HG03066 (cell line): ENCODE measurements at regions not wholly inside any gene's neighbourhood (a gene's known extent, or its start where the extent isn't known, plus 50 kb on each side); places are given as distances from the start of the nearest gene placed in this dataset.

Experiments used
- ATAC-seq: cut with Tn5 transposase; IDR thresholded peaks from one replicate; pipeline ENCODE4 v1.9.1; 2021; ENCODE audit warnings: low read depth; ENCODE audit not compliant: unreplicated experiment

DNA sequence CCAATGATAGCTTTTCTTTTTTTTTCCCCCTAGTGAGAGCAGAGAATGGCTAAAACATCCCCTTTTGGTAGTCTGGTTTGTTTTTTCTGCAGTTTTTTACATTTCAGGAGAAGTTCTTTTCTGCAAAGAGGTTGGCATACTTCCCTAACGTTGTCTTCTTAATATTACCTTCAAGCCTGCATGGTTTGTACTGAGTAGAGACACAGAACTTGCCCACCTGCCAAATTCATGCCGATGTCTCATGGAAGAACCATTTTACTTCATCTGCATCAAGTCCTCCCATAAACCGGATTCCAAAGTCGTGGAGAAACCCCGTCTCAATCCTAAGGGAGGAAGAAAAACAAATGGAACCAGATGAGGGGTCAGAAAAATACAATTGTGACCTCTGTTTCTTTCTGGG is 89.7 kb downstream of the SHOX start:
- no peak for ATAC-seq

DNA sequence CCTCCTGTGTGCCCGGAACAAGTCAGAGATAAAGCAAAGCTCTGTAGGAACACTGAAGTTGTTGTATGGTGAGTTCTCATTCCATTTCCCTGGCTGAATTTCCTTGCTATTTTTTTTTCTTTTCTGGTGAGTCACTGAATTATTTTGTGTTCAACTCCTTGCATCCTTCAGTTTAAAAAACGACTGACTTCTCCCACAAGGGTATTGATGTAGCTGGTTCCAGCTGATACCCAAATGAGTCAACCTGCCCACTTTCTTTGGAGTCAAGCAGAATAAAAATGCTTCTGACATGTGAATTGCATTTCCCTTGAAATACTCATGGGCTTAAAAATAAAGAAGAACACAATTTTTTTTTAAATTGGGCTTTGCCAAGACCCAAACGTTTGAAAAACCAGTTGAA is 85.5 kb downstream of the SHOX start:
- ATAC-seq, result no peak

DNA sequence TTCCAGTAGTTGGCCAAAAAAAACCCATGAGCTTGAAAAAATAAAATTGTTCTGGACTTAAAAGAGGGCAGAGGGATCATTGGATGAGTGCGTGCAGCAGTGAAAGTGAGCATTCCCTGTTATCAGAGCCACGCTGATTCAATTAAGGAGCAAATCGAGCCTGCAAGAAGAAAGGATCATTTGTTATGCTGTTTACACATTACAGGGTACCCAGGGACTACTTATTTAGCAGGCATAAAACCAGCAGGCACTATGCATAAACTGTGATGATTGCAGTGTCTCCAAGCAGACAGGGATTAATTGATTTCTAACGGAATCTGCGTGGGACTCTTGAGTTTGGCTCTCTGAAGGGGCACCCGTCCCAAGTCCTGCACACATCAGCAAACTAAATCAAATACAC is 83.5 kb downstream of the SHOX start:
- ATAC-seq, result no peak
